ENCODE measurements at regions not wholly inside any gene's neighbourhood (a gene's known extent, or its start where the extent isn't known, plus 50 kb on each side); places are given as distances from the start of the nearest gene placed in this dataset.

- H3K27ac ChIP-seq, result no peak overlapping the region
- intact Hi-C loops (cut with DNase I), result no loop called here
- no peaks in the 10 kb centered on the region for H3K4me1 ChIP-seq
- peaks cover 5 to 45% of the 10 kb centered on the region in 2 donors for H3K9me3 ChIP-seq
- H3K36me3 ChIP-seq, result no peaks in the 10 kb centered on the region
- TF ChIP-seq CTCF (IDR thresholded peaks at IDR 0.05), result no peak
- DNase-seq (no peak), ATAC-seq (no peak)
- no peaks in the 10 kb centered on the region for H3K27me3 ChIP-seq
- H3K4me3 ChIP-seq, result no peak overlapping the region
Measured at GRCh38 chr7:40945788-40946187, 757.1 kb downstream of the INHBA start.

GRCh38 chr7:40944981-40945585 is 757.8 kb downstream of the INHBA start:
- peaks cover 5 to 45% of the 10 kb centered on the region in 2 donors for H3K9me3 ChIP-seq
- no peak for TF ChIP-seq CTCF (IDR thresholded peaks at IDR 0.05)
- H3K4me3 ChIP-seq, result no peak overlapping the region
- no peak overlapping the region for H3K27ac ChIP-seq
- intact Hi-C loops (cut with DNase I), result no loop called here
- no peak for DNase-seq
- H3K36me3 ChIP-seq, result no peaks in the 10 kb centered on the region
- no peaks in the 10 kb centered on the region for H3K27me3 ChIP-seq
- no peak for ATAC-seq
- no peaks in the 10 kb centered on the region for H3K4me1 ChIP-seq

GRCh38 chr7:40937879-40938278 is 765.0 kb downstream of the INHBA start:
- intact Hi-C loops (cut with DNase I), result no loop called here
- TF ChIP-seq CTCF (IDR thresholded peaks at IDR 0.05), result no peak
- H3K4me1 ChIP-seq, result no peaks in the 10 kb centered on the region
- ATAC-seq, result no peak
- H3K36me3 ChIP-seq, result no peaks in the 10 kb centered on the region
- no peak overlapping the region for H3K4me3 ChIP-seq
- H3K27me3 ChIP-seq, result no peaks in the 10 kb centered on the region
- H3K9me3 ChIP-seq, result peaks cover 0 to 23% of the 10 kb centered on the region in 2 donors
- DNase-seq, result no peak
- no peak overlapping the region for H3K27ac ChIP-seq

- no peak overlapping the region for H3K27ac ChIP-seq
- peaks cover 0 to 19% of the 10 kb centered on the region in 2 donors for H3K9me3 ChIP-seq
Measured at GRCh38 chr7:40935435-40935834, 767.5 kb downstream of the INHBA start.

GRCh38 chr7:40923626-40924025 is 779.3 kb downstream of the INHBA start:
- Histone ChIP-seq H3K4me3 (no peak overlapping the region), H3K27me3 (no peaks in the 10 kb centered on the region), H3K27ac (no peak overlapping the region), H3K36me3 (no peaks in the 10 kb centered on the region), H3K9me3 (peaks cover 0 to 1% of the 10 kb centered on the region in 2 donors), H3K4me1 (no peaks in the 10 kb centered on the region)
- TF ChIP-seq CTCF (IDR thresholded peaks at IDR 0.05), result no peak
- intact Hi-C loops (cut with DNase I), result no loop called here
- ATAC-seq, result no peak
- no peak for DNase-seq

More at GRCh38 chr7:40935435-40935834, 767.5 kb downstream of the INHBA start:
- DNase-seq, result no peak
- Histone ChIP-seq H3K4me3 (no peak overlapping the region), H3K36me3 (no peaks in the 10 kb centered on the region), H3K4me1 (no peaks in the 10 kb centered on the region), H3K27me3 (no peaks in the 10 kb centered on the region)
- no peak for ATAC-seq
- TF ChIP-seq CTCF (IDR thresholded peaks at IDR 0.05), result no peak
- intact Hi-C loops (cut with DNase I), result no loop called here

All from left lung (tissue), 4 donors.